Right lobe of liver (tissue), 4 donors: ENCODE measurements at regions not wholly inside any gene's neighbourhood (a gene's known extent, or its start where the extent isn't known, plus 50 kb on each side); places are given as distances from the start of the nearest gene placed in this dataset.

Source experiments
- CTCF ChIP-seq, 4 donors: fragments of 200-600 bp in 3 of 4; fragments of 450-650 bp in 1 of 4; IDR thresholded peaks; one replicate each; pipeline versions ENCODE4 v1.5.1 to v1.8.0; 2016 to 2022; ENCODE audit warnings: antibody characterized with exemption in 4 of 4, mild to moderate bottlenecking in 2 of 4
- POLR2A ChIP-seq: fragments of 450-650 bp; IDR thresholded peaks from one replicate; pipeline ENCODE4 v1.6.1; 2017; ENCODE audit warnings: antibody characterized with exemption, mild to moderate bottlenecking
- donor health status: DM: no; HTN: no; CAD: no.
- donor health status: DM: no; HTN: no; CAD: no.
- donor health status: DM: no; HTN: yes; CAD: no.

GRCh38 chr5:2129568-2130272, 247.0 kb upstream of the IRX4 start:
- TF ChIP-seq POLR2A (no peak), CTCF (IDR thresholded peaks at IDR 0.05) (no peak)
